Left lung (tissue), 4 donors: ENCODE measurements at regions not wholly inside any gene's neighbourhood (a gene's known extent, or its start where the extent isn't known, plus 50 kb on each side); places are given as distances from the start of the nearest gene placed in this dataset.
"Not testable (repeated sequence)": the region's sequence is repeated elsewhere in the genome, so short reads cannot be mapped to it uniquely, and the experiment has no call there.

Source experiments
- ATAC-seq: fragments of 200-7000 bp; cut with Tn5 transposase; one replicate; pipeline ENCODE4 v1.9.1; 2020; ENCODE audit warnings: moderate library complexity
- DNase-seq, 4 donors: peaks; one replicate each; pipeline ENCODE4 v3.0.0-alpha.2; 2013 to 2020
- H3K27ac ChIP-seq, 2 donors: fragments of 200-600 bp; sonication (generic) in 1 of 2; one replicate each; pipeline versions ENCODE4 v1.5.0 to v1.8.0; 2020 to 2021
- H3K27me3 ChIP-seq, 2 donors: fragments of 200-600 bp; sonication (generic) in 1 of 2; one replicate each; pipeline versions ENCODE4 v1.5.0 to v1.8.0; 2020 to 2021
- H3K36me3 ChIP-seq, 2 donors: fragments of 200-600 bp; sonication (generic) in 1 of 2; one replicate each; pipeline versions ENCODE4 v1.5.0 to v1.8.0; 2020 to 2021
- H3K4me1 ChIP-seq, 2 donors: fragments of 200-600 bp; one replicate each; pipeline ENCODE4 v1.8.0; 2021
- H3K4me3 ChIP-seq, 2 donors: fragments of 200-600 bp; sonication (generic) in 1 of 2; one replicate each; pipeline versions ENCODE4 v1.5.0 to v1.8.0; 2020 to 2021; ENCODE audit warnings: mild to moderate bottlenecking in 1 of 2
- H3K9me3 ChIP-seq, 2 donors: fragments of 200-600 bp; sonication (generic) in 1 of 2; one replicate each; pipeline versions ENCODE4 v1.5.0 to v1.8.0; 2020 to 2021
- intact Hi-C, 2 donors: fragments of 100-400 bp; cut with DNase I; formaldehyde crosslinking; loops; one replicate each; pipeline versions ENCODE4 v1.11.2 to v1.14.2; 2022
- TF ChIP-seq, protein P1 (sequence below), 2 donors: fragments of 200-600 bp; sonication (generic) in 1 of 2; IDR thresholded peaks; one replicate each; pipeline versions ENCODE4 v1.5.0 to v1.8.0; 2021; ENCODE audit warnings: antibody characterized with exemption in 2 of 2
- donor health status: DM: no; HTN: yes; CAD: no.
- donor health status: DM: no; HTN: no; CAD: no.

DNA sequence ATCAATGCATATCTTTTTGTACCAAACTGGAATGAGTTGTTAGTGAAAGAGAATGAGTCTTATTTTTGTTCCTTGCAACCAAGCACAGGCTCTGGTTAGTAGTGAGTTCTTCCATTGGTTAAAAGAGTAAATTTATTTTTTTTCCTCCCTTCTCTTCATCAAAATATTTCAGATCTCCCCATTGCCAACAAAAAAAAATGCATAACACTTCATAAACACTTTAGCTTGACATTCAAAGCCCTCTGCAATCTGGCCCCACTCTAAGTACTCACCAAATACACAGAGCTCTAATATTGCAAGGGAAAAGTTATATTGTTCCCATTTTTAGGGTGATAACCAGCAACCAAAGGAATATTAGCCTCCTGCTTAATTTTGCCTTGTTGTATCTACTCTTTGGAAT lies 333.0 kb upstream of the LUZP2 start:
- Histone ChIP-seq H3K27me3 (no peaks in the 10 kb centered on the region), H3K4me1 (no peaks in the 10 kb centered on the region), H3K4me3 (no peak overlapping the region), H3K9me3 (no peaks in the 10 kb centered on the region), H3K27ac (no peak overlapping the region), H3K36me3 (no peaks in the 10 kb centered on the region)
- ATAC-seq (no peak), DNase-seq (no peak)
- TF ChIP-seq, protein P1, sequence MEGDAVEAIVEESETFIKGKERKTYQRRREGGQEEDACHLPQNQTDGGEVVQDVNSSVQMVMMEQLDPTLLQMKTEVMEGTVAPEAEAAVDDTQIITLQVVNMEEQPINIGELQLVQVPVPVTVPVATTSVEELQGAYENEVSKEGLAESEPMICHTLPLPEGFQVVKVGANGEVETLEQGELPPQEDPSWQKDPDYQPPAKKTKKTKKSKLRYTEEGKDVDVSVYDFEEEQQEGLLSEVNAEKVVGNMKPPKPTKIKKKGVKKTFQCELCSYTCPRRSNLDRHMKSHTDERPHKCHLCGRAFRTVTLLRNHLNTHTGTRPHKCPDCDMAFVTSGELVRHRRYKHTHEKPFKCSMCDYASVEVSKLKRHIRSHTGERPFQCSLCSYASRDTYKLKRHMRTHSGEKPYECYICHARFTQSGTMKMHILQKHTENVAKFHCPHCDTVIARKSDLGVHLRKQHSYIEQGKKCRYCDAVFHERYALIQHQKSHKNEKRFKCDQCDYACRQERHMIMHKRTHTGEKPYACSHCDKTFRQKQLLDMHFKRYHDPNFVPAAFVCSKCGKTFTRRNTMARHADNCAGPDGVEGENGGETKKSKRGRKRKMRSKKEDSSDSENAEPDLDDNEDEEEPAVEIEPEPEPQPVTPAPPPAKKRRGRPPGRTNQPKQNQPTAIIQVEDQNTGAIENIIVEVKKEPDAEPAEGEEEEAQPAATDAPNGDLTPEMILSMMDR (IDR thresholded peaks at IDR 0.05): no peak
- intact Hi-C loops: no loop called here

DNA sequence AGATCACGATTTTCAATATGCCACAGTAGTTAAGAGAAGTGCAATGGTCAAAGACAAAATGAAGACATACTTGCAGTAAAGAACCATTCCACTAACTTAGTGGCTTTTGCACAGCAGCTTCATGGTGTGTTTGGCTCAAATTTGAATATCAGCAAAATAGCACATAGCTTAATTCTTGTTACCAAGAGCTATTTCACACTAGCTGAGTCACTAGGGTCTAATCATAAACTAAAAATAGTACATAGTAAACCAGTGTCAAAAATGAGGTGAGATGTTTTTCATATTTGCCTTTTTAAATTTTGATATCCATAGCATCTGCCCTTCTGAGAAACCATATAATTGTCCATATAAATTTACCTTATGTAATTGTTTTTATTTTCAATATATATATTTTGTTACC lies 325.0 kb upstream of the LUZP2 start:
- intact Hi-C loops: no loop called here
- Histone ChIP-seq H3K36me3 (no peaks in the 10 kb centered on the region), H3K27ac (no peak overlapping the region), H3K27me3 (no peaks in the 10 kb centered on the region), H3K4me1 (no peaks in the 10 kb centered on the region), H3K4me3 (no peak overlapping the region), H3K9me3 (no peaks in the 10 kb centered on the region)
- DNase-seq (no peak), ATAC-seq (no peak)
- TF ChIP-seq, protein P1 (IDR thresholded peaks at IDR 0.05): no peak

DNA sequence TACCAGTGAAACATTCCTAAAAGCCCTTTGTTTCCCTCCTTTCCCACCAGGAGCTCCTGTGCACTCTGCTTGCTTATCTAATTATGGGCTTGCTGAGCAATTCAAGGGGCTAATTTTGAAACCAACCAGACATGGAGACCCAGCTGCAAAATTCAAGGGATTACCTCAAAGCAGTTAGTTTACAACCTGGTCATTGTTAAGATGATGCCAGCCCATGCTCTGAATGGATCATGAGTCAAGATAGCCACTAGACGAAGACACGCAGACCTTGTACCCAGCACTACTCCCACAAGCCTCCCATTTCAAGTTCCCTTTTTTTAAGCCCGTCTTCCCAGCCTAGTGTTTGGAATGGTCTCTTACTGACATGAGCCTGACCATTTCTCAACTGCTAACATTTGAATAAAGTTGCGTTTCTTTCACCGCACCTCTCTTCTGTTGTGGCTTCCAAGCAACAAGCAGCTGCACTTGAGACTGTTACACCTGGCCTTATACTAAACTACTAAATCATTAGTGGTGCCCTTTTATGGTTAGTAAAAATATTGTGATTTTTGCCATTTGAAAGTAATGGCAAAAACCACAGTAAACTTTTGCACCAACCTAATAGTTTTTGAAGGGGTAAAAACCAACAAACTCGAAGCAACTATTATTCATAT lies 315.3 kb upstream of the LUZP2 start:
- Histone ChIP-seq H3K4me1 (no peaks in the 10 kb centered on the region), H3K27ac (no peak overlapping the region), H3K27me3 (no peaks in the 10 kb centered on the region), H3K4me3 (no peak overlapping the region), H3K36me3 (no peaks in the 10 kb centered on the region), H3K9me3 (peaks cover 0 to 16% of the 10 kb centered on the region in 2 donors)
- DNase-seq: no peak
- TF ChIP-seq, protein P1 (IDR thresholded peaks at IDR 0.05): no peak
- intact Hi-C loops: no loop called here
- no peak for ATAC-seq

DNA sequence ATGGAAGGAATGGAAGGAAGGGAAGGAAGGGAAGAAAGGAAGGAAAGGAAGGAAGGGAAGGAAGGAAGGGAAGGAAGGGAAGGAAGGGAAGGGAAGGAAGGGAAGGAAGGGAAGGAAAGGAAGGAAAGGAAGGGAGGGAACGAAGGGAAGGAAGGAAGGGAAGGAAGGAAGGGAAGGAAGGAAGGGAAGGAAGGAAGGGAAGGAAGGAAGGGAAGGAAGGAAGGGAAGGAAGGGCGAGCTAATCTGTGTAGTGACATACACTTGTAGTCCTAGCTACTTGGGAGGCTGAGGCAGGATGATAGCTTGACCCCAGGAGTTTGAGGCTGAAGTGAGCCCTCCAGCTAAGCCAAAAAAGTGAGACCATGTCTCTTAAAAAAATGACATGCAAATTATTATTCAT lies 311.3 kb upstream of the LUZP2 start:
- intact Hi-C loops: not testable (repeated sequence)

DNA sequence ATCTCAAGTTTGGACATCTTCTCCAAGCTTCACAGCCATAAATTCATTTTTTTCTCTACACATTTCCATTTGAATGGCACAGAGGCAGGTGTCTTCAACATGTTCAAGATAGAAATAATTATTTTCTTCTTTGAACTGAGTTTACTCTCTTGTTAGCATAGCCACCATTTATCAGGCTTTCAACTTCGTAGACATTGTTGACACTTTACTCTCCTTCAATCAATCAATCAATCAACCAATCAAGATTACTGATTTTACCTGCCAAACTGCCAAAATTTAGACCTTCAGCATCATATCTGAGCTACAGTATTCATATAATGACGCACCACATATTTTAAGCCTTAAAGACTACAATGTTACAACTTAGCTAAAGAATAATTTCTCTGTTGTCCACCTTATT lies 300.1 kb upstream of the LUZP2 start:
- Histone ChIP-seq H3K4me1 (no peaks in the 10 kb centered on the region), H3K4me3 (no peak overlapping the region), H3K36me3 (no peaks in the 10 kb centered on the region), H3K9me3 (no peaks in the 10 kb centered on the region), H3K27ac (no peak overlapping the region), H3K27me3 (no peaks in the 10 kb centered on the region)
- TF ChIP-seq, protein P1 (IDR thresholded peaks at IDR 0.05): no peak
- intact Hi-C loops: no loop called here
- DNase-seq (no peak), ATAC-seq (no peak)

More for the DNA sequence above, 311.3 kb upstream of the LUZP2 start:
- H3K4me3 ChIP-seq, H3K27me3 ChIP-seq, ATAC-seq, DNase-seq, H3K27ac ChIP-seq, H3K4me1 ChIP-seq, H3K36me3 ChIP-seq: not testable (repeated sequence)
- H3K9me3 ChIP-seq: peaks cover 0 to 11% of the 10 kb centered on the region in 2 donors

DNA sequence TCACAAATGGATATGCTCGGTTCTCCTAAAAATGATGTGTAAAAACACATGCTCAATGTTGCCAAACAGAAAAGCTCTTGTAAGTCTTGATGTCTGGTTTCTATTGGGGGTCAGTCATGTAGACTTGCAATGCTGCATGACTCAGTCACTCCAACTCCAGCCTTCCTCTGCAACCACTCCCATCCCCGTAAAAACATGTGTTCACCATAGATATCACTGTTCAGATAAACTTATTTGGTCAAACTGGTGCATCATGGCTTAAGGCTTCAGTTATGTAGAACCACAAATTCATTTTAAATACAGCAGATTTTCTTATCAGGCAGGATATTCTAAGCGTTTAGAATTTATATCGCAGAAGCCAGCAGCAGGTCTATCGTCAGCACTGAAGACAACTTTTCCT lies 298.4 kb upstream of the LUZP2 start:
- TF ChIP-seq, protein P1 (IDR thresholded peaks at IDR 0.05): no peak
- Histone ChIP-seq H3K9me3 (no peaks in the 10 kb centered on the region), H3K27ac (no peak overlapping the region), H3K4me1 (no peaks in the 10 kb centered on the region), H3K36me3 (no peaks in the 10 kb centered on the region), H3K27me3 (no peaks in the 10 kb centered on the region), H3K4me3 (no peak overlapping the region)
- intact Hi-C loops: no loop called here
- ATAC-seq: no peak
- DNase-seq: no peak
